ENCODE measurements at regions not wholly inside any gene's neighbourhood (a gene's known extent, or its start where the extent isn't known, plus 50 kb on each side); places are given as distances from the start of the nearest gene placed in this dataset.

DNA sequence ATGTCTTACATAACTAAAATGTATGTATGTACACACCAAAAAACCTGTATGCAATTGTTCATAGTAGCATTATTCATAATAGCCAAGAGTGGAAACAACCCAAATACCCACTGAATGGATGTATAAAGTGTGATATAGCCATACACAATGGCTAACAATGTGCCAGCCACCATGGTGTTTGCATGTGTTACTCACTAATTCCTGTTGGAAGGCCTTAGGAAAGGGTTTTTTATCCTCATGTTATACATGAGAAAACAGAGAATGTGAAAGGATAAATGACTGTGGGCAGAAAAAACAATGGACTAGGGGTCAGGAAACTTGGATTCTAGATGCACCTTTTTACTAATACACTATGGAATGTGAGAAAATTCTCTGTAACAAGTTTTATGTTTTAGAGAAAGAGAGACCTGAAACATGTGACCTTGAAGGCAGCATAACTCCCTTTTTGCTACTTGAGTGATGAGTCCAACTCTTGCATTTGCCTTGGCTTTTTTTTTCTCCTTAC lies 55.7 kb downstream of the TIGD2 start:
- ChIA-PET POLR2A (no interaction called here), RAD21 (ENCODE audit: low non-redundant PET in 1 of 2, low total read pairs in 2 of 2, uncharacterized antibody in 2 of 2, unreplicated experiment in 2 of 2) (no interaction called here), CTCF (no interaction called here)
- Histone ChIP-seq H3K9me3 (ENCODE audit: control insufficient read depth in 1 of 2, insufficient read depth in 1 of 2, low read depth in 1 of 2, low read length in 2 of 2) (no peaks in the 10 kb centered on the region), H3K4me1 (ENCODE audit: control insufficient read depth in 1 of 2, insufficient read depth in 2 of 2, low read length in 2 of 2) (no peaks in the 10 kb centered on the region), H3K27me3 (ENCODE audit: insufficient read depth, low read length) (no peaks in the 10 kb centered on the region), H4K20me1 (ENCODE audit: insufficient read depth) (no peaks in the 10 kb centered on the region), H3K4me3 (replicated peaks in 1 of 2; ENCODE audit: low read depth in 1 of 2, low read length in 2 of 2) (no peak overlapping the region), H3K9me2 (ENCODE audit: insufficient read depth) (no peaks in the 10 kb centered on the region), H2AFZ (ENCODE audit: low read depth, low read length, poor library complexity, severe bottlenecking) (no peak overlapping the region), H3K36me3 (ENCODE audit: control insufficient read depth in 1 of 2, insufficient read depth in 2 of 2, low read length in 2 of 2) (no peaks in the 10 kb centered on the region), H3K79me2 (ENCODE audit: insufficient read depth, low read length) (no peaks in the 10 kb centered on the region), H3K9ac (ENCODE audit: low read length) (no peak overlapping the region), H3K27ac (ENCODE audit: low read depth, low read length) (no peak overlapping the region), H3K4me2 (ENCODE audit: low read length) (no peak overlapping the region)
- DNase-seq (ENCODE audit: low read depth, low spot score) = no peak
- intact Hi-C loops (cut with micrococcal nuclease) = no loop called here
- TF ChIP-seq JUND (IDR thresholded peaks at IDR 0.05) (no peak), ZNF274 (IDR thresholded peaks at IDR 0.05; ENCODE audit: low read depth, low read length) (no peak), EGR1 (IDR thresholded peaks at IDR 0.05; ENCODE audit: low read depth) (no peak), POLR2AphosphoS5 (IDR thresholded peaks at IDR 0.05; ENCODE audit: low read depth, low read length) (no peak), ELF1 (IDR thresholded peaks at IDR 0.05; ENCODE audit: borderline replicate concordance, low read depth) (no peak)
- BruUV-seq (replicated peaks) = no TSS peak
- no peak for ATAC-seq

DNA sequence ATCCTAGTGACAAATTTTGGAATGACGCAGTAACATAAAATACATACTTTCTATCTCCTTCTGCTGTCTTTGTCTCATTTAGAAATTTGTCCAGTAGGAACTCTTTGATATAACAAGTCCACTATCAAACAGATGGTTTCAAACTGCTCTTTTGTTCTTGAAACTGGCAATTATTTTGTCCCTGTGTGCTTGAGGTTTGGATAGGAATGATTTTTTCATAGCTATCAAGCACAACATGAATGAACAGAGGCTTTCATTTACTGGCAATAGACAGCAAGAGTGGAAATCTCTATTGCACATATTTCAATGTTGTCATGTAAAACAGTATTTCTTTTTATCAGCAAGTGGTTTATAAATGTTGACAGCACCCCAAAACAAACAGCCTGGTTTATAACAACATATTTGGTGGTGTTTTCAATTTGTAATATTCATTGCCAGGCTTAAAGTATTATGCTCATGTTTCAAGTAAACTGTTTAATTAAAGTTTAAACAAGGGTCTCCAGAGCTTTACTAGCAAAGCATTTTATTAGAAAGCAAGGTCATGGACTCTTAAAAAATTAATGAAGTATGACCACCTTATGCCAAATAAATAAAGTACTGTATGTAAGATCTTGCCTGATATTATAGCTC lies 60.0 kb downstream of the TIGD2 start:
- H3K79me2 ChIP-seq (ENCODE audit: insufficient read depth, low read length) = no peaks in the 10 kb centered on the region
- POLR2A ChIA-PET = no interaction called here
- intact Hi-C loops (cut with micrococcal nuclease) = no loop called here
- H3K9me2 ChIP-seq (ENCODE audit: insufficient read depth) = no peaks in the 10 kb centered on the region
- DNase-seq (ENCODE audit: low read depth, low spot score) (no peak), ATAC-seq (no peak)
- H3K9me3 ChIP-seq (ENCODE audit: control insufficient read depth in 1 of 2, insufficient read depth in 1 of 2, low read depth in 1 of 2, low read length in 2 of 2) = no peaks in the 10 kb centered on the region
- no peaks in the 10 kb centered on the region for H4K20me1 ChIP-seq (ENCODE audit: insufficient read depth)
- CTCF ChIA-PET = no interaction called here
- no peak overlapping the region for H3K9ac ChIP-seq (ENCODE audit: low read length)
- no TSS peak for BruUV-seq (replicated peaks)
- no peak overlapping the region for H2AFZ ChIP-seq (ENCODE audit: low read depth, low read length, poor library complexity, severe bottlenecking)
- no peaks in the 10 kb centered on the region for H3K27me3 ChIP-seq (ENCODE audit: insufficient read depth, low read length)
- no peaks in the 10 kb centered on the region for H3K36me3 ChIP-seq (ENCODE audit: control insufficient read depth in 1 of 2, insufficient read depth in 2 of 2, low read length in 2 of 2)
- RAD21 ChIA-PET (ENCODE audit: low non-redundant PET in 1 of 2, low total read pairs in 2 of 2, uncharacterized antibody in 2 of 2, unreplicated experiment in 2 of 2) = no interaction called here
- H3K4me3 ChIP-seq (replicated peaks in 1 of 2; ENCODE audit: low read depth in 1 of 2, low read length in 2 of 2) = no peak overlapping the region
- no peaks in the 10 kb centered on the region for H3K4me1 ChIP-seq (ENCODE audit: control insufficient read depth in 1 of 2, insufficient read depth in 2 of 2, low read length in 2 of 2)
- H3K27ac ChIP-seq (ENCODE audit: low read depth, low read length) = no peak overlapping the region
- no peak overlapping the region for H3K4me2 ChIP-seq (ENCODE audit: low read length)
- TF ChIP-seq, protein P1, sequence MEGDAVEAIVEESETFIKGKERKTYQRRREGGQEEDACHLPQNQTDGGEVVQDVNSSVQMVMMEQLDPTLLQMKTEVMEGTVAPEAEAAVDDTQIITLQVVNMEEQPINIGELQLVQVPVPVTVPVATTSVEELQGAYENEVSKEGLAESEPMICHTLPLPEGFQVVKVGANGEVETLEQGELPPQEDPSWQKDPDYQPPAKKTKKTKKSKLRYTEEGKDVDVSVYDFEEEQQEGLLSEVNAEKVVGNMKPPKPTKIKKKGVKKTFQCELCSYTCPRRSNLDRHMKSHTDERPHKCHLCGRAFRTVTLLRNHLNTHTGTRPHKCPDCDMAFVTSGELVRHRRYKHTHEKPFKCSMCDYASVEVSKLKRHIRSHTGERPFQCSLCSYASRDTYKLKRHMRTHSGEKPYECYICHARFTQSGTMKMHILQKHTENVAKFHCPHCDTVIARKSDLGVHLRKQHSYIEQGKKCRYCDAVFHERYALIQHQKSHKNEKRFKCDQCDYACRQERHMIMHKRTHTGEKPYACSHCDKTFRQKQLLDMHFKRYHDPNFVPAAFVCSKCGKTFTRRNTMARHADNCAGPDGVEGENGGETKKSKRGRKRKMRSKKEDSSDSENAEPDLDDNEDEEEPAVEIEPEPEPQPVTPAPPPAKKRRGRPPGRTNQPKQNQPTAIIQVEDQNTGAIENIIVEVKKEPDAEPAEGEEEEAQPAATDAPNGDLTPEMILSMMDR (IDR thresholded peaks at IDR 0.05 in 2 of 3, conservative IDR thresholded peaks at IDR 0.05 in 1 of 3; ENCODE audit: borderline replicate concordance in 1 of 3, insufficient read depth in 1 of 3, low read depth in 2 of 3, low read length in 2 of 3) = no peak
- TF ChIP-seq JUND (IDR thresholded peaks at IDR 0.05) = no peak
- no peak for TF ChIP-seq SRF (IDR thresholded peaks at IDR 0.05; ENCODE audit: low read depth)
- TF ChIP-seq YY1 (IDR thresholded peaks at IDR 0.05; ENCODE audit: extremely low read depth, insufficient replicate concordance, low read depth, low read length) = no peak
- TF ChIP-seq, protein P2, sequence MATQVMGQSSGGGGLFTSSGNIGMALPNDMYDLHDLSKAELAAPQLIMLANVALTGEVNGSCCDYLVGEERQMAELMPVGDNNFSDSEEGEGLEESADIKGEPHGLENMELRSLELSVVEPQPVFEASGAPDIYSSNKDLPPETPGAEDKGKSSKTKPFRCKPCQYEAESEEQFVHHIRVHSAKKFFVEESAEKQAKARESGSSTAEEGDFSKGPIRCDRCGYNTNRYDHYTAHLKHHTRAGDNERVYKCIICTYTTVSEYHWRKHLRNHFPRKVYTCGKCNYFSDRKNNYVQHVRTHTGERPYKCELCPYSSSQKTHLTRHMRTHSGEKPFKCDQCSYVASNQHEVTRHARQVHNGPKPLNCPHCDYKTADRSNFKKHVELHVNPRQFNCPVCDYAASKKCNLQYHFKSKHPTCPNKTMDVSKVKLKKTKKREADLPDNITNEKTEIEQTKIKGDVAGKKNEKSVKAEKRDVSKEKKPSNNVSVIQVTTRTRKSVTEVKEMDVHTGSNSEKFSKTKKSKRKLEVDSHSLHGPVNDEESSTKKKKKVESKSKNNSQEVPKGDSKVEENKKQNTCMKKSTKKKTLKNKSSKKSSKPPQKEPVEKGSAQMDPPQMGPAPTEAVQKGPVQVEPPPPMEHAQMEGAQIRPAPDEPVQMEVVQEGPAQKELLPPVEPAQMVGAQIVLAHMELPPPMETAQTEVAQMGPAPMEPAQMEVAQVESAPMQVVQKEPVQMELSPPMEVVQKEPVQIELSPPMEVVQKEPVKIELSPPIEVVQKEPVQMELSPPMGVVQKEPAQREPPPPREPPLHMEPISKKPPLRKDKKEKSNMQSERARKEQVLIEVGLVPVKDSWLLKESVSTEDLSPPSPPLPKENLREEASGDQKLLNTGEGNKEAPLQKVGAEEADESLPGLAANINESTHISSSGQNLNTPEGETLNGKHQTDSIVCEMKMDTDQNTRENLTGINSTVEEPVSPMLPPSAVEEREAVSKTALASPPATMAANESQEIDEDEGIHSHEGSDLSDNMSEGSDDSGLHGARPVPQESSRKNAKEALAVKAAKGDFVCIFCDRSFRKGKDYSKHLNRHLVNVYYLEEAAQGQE (IDR thresholded peaks at IDR 0.05; ENCODE audit: low read depth) = no peak
- TF ChIP-seq TCF7L2 (IDR thresholded peaks at IDR 0.05; ENCODE audit: borderline replicate concordance, extremely low read depth, insufficient read depth, insufficient read length) = no peak
- TF ChIP-seq EZH2phosphoT487 (IDR thresholded peaks at IDR 0.05; ENCODE audit: borderline replicate concordance) = no peak
- TF ChIP-seq CEBPB (IDR thresholded peaks at IDR 0.05; ENCODE audit: low read depth) = no peak
- no peak for TF ChIP-seq POLR2A (IDR thresholded peaks at IDR 0.05; ENCODE audit: borderline replicate concordance, extremely low read depth, insufficient read depth, insufficient read length)
- no peak for TF ChIP-seq ZNF274 (IDR thresholded peaks at IDR 0.05; ENCODE audit: low read depth, low read length)
- TF ChIP-seq, protein P3, sequence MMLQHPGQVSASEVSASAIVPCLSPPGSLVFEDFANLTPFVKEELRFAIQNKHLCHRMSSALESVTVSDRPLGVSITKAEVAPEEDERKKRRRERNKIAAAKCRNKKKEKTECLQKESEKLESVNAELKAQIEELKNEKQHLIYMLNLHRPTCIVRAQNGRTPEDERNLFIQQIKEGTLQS (IDR thresholded peaks at IDR 0.05) = no peak
- no peak for TF ChIP-seq SP1 (IDR thresholded peaks at IDR 0.05; ENCODE audit: low read depth)
- no peak for TF ChIP-seq CBX3 (IDR thresholded peaks at IDR 0.05; ENCODE audit: low read depth)

Measured in HCT116 (cell line).